DMS153 (cell line): ENCODE measurements at regions not wholly inside any gene's neighbourhood (a gene's known extent, or its start where the extent isn't known, plus 50 kb on each side); places are given as distances from the start of the nearest gene placed in this dataset.

Experiments used
- DNase-seq: peaks from one replicate; lab custom pipeline; 2025; lab: John Stamatoyannopoulos, UW

GRCh38 chr7:12941512-12941911, 254.1 kb downstream of the ARL4A start:
- DNase-seq = no peak

DNA sequence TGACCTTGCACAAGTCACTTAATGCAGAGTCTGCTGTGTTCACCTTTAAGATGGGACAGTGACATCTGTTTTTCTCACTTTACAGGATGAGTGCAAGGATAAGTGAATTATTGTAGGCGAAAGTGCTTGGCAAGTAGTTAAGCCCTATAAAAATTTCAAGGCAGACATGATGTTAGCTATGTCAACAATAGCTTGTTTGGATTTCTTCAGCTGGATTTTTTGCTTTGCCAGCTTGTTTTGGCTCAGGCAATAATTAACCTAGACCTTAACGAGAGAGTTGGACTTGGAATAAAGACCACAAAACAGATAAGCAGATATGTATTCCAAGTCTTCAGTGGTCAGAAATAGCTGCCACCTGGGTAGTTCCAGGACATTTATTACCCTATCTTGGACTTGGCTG, 255.2 kb downstream of the ARL4A start:
- peak; percentile 63 for DNase-seq

DNA sequence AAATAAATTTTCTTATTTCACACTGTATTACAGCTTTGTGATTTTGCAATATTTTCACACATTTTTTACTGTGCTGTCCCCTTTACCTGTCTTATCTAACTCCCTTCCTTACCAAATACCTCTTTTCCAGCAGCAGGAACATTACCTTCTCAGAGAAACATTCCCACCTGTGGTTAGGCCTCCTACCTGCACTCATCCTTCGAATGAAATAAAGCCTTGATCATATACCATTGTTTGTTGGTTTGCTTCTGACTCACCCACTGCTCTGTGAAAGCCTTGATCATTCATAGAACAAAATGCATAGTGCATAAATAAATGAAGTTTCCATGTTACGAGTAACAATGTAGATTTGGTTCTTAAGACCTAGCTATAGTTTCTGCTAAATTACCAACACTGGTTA, 256.3 kb downstream of the ARL4A start:
- no peak for DNase-seq

DNA sequence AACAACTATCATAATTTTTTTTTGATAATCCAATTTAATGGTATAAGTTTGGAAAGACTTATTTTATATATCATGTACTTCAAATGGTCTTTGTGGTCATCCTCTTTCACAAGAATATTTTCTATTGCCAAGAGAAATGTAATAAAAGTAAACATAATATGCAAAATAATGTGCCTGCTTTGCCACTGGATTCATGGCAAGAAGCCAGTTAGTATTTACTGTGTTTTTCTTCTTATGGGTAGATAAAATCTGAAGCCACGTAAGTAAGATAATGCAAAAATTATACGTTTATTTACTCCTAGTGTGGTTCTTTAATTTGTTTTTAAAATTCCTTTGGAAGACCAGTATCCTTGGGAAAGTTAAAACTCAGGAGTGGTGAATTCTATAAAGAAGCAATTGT, 258.5 kb downstream of the ARL4A start:
- DNase-seq = no peak

DNA sequence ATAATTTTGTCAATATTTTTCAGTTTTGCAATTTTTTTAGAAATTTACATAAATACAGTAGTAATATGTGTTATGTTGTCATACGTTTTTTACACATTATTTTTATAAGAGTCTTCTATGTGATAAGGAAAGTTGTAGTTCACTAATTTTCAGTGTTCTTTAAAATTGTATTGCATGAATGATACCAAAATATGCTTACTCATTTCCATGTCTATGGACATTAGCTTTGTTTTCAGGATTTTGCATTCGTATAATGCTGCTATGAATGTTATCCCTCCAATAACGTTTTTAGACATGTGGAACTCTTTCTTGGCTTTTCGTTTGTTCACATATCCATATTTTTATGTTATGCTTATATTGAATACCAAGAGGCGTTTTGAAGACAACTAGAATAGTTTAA, 260.0 kb downstream of the ARL4A start:
- DNase-seq = no peak

DNA sequence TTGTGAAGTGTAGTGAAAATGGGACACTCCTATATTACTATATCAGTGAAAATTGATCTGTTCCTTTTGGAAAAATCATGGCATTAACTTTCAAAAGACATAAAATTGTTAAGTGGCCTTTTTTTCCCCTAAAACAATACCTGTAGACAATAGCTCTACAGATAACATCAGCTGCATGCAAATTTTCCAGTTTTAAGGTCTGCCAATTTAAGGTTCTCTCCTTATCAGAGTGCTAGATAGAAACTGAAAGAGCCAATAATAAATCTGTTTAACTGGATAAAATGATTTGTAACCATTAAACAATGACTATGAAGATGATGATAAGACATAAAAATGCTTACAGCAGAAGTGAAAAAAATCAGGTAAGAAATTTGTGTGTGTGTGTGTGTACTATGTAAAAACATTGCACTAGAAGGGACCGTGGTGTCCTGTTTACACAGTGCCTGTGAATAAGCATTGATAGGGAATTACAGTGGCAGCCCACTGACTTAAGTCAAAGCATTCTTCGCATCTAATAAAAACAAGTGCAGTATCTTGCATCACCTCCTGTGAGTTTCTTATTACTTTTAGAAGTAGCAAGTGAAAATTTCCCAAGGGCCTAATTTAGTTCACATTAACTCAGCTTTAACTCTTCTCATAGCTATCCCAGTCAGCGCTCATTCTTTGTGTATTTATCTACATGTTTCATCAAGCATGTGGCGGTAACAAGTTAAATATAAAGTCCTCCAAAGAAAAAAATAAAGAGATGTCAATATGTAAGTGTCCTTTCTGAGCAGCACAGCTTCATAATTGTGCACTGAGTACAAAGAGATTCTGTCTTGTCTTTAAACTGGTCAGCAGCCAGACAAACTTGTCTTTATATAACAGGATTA, 261.9 kb downstream of the ARL4A start:
- DNase-seq = no peak

GRCh38 chr7:12951397-12951801, 264.0 kb downstream of the ARL4A start:
- DNase-seq = no peak

- no peak for DNase-seq
Observed at GRCh38 chr7:12954380-12955033, 267.1 kb downstream of the ARL4A start.

DNA sequence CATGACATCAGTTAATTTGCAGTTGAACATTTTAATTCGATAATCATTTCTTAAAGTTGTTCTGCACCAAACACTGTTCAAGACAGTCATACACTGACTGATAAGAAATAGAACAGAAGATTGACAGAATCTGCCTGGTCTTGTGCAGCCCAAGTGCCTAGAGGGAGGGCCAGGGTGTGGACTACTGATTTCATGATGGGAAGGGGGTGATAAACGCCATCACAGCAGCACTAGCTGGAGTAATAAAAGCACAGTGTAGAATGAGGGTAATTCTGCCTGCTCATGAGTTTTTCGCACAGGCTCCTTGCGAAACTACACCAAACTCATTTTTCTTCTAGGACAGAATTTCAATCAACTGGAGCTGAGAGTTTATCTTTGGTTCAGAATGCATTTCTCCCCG, 270.1 kb downstream of the ARL4A start:
- DNase-seq = no peak

GRCh38 chr7:12961910-12962480, 274.6 kb downstream of the ARL4A start:
- no peak for DNase-seq

DNA sequence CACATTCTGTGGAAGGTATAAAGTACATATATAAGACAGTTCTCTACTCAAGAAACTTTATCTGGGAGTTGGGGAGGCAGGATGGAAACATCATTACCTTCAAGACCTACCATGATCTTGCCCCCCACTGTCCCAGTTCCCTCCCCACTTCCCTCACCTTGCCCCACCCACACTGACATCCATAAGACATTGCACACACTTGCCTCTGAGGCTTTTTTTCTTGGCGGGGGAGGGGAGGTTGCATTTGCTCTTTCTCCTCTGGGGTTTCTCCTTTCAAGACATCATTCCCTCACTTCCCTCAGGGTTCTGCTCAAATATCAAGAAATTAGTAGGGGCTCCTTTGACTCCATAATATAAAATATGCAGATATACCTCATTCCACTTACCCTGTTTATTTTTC, 276.0 kb downstream of the ARL4A start:
- no peak for DNase-seq

- no peak for DNase-seq
Observed at GRCh38 chr7:12964836-12965235, 277.4 kb downstream of the ARL4A start.

GRCh38 chr7:12965767-12966166, 278.3 kb downstream of the ARL4A start:
- DNase-seq = no peak

DNA sequence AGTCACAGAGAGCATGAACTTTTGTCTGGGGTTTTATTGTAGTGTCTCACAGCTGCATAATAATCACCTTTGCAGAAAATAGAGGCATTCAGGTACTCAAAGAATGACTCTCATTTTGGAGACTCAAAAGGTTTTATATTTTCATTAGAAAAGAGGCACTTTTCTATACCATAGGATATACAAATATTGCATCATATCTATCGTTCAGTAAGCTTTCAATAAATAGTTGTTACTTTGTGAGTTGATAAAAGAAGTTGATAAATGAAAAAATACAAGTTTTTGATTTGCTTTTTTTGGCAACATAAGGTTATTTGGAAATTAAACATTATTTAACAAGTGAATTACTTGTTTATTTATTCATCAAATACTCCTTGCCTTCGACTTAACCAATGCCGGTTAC, 279.9 kb downstream of the ARL4A start:
- DNase-seq = no peak

DNA sequence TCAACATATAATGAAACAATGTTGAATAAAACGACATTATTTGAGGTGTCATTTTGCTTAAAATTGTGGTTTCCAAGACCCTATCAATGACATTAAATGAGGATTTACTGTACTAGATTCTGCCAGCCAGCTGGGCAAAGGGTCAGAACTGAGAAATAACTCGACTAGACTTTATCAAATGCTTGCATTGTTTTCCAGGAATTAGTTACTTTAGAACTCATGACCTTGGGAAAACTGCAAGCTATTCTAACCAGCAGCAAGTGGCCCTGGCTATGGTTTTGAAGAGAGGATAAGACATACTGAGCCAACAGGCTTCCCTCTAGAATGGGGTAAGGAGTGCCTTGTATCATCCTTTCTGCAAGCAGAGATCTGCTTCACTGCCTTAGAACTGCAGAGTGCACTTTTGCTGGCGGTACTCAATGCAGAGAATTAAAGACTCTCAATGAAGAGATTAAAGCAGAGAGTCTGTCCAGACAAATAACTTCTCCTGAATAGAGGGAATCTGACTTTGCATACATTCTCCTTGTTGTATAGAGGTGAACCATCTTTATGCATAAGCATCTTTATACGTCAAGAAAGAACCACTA, 281.5 kb downstream of the ARL4A start:
- DNase-seq = no peak

DNA sequence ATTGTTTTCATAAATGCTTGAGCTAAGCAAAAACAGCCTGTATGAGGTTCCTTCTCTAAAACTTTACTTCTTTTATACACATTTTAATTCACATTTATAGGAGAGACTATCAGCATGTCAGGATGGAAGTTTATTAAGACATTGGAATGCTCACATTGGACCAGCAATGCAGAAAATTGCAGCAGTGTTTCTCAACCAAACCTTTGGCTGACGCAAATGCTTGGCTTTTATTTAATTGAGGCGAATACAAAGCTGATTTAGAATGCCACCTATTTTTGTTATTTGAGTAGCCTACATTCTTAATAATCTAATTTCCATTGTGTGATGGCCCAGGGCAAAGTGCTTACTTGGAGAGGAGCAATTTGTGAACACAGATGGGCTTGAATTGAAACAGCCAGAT, 283.2 kb downstream of the ARL4A start:
- DNase-seq = no peak

DNA sequence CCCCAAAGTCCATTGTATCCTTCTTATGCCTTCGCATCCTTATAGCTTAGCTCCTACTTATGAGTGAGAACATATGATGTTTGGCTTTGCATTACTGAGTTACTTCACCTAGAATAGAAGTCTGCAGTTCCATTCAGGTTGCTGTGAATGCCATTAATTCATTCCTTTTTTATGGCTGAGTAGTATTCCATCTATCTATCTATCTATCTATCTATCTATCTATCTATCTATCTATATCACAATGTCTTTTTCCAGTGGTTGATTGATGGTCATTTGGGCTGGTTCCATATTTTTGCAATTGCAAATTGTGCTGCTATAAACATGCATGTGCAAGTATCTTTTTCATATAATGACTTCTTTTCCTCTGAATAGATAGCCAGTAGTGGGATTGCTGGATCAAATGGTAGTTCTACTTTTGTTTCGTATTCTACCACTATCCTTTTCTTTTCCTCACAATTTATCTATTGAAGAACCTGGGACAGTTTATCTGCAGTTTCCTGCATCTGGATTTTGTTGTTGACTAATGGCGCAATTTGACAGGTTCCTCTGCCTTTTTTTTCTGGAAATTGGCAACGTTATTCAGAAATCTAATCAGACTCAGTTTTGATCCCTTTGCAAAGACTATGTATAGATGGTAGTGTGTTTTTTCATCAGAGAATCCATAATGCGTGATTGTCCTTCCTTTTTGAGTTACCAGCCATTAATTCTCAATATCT, 287.2 kb downstream of the ARL4A start:
- DNase-seq = no peak

GRCh38 chr7:12975412-12975811, 288.0 kb downstream of the ARL4A start:
- no peak for DNase-seq

- DNase-seq = no peak
Observed at GRCh38 chr7:12979181-12979580, 291.7 kb downstream of the ARL4A start.

- no peak for DNase-seq
Observed at GRCh38 chr7:12982178-12982577, 294.7 kb downstream of the ARL4A start.

- no peak for DNase-seq
Observed at GRCh38 chr7:12984117-12984516, 296.7 kb downstream of the ARL4A start.

- DNase-seq = no peak
Observed at GRCh38 chr7:12985228-12985627, 297.8 kb downstream of the ARL4A start.
